Body of pancreas (tissue), 4 donors: ENCODE measurements at regions not wholly inside any gene's neighbourhood (a gene's known extent, or its start where the extent isn't known, plus 50 kb on each side); places are given as distances from the start of the nearest gene placed in this dataset.

Experiments used
- POLR2A ChIP-seq, 3 donors: fragments of 450-650 bp; IDR thresholded peaks; one replicate each; pipeline ENCODE4 v1.6.1; 2016; ENCODE audit warnings: antibody characterized with exemption in 3 of 3, mild to moderate bottlenecking in 2 of 3
- TF ChIP-seq, protein P1 (sequence below), 7 experiments: fragments of 450-650 bp in 4 of 7; fragments of 200-600 bp in 3 of 7; sonication (generic) in 3 of 7; IDR thresholded peaks; one replicate each; pipeline ENCODE4 v1.5.1; 2016 to 2019; ENCODE audit warnings: antibody characterized with exemption in 7 of 7

GRCh38 chr10:124242365-124242764 lies 149.0 kb upstream of the CHST15 start:
- TF ChIP-seq, protein P1, sequence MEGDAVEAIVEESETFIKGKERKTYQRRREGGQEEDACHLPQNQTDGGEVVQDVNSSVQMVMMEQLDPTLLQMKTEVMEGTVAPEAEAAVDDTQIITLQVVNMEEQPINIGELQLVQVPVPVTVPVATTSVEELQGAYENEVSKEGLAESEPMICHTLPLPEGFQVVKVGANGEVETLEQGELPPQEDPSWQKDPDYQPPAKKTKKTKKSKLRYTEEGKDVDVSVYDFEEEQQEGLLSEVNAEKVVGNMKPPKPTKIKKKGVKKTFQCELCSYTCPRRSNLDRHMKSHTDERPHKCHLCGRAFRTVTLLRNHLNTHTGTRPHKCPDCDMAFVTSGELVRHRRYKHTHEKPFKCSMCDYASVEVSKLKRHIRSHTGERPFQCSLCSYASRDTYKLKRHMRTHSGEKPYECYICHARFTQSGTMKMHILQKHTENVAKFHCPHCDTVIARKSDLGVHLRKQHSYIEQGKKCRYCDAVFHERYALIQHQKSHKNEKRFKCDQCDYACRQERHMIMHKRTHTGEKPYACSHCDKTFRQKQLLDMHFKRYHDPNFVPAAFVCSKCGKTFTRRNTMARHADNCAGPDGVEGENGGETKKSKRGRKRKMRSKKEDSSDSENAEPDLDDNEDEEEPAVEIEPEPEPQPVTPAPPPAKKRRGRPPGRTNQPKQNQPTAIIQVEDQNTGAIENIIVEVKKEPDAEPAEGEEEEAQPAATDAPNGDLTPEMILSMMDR (IDR thresholded peaks at IDR 0.05): no peak
- TF ChIP-seq POLR2A (IDR thresholded peaks at IDR 0.05): no peak
